ENCODE measurements at regions not wholly inside any gene's neighbourhood (a gene's known extent, or its start where the extent isn't known, plus 50 kb on each side); places are given as distances from the start of the nearest gene placed in this dataset.

- DNase-seq (ENCODE audit: low read depth), result no peak
These were observed 177.8 kb upstream of the NTM start for GRCh38 chr11:131192628-131193027.

DNA sequence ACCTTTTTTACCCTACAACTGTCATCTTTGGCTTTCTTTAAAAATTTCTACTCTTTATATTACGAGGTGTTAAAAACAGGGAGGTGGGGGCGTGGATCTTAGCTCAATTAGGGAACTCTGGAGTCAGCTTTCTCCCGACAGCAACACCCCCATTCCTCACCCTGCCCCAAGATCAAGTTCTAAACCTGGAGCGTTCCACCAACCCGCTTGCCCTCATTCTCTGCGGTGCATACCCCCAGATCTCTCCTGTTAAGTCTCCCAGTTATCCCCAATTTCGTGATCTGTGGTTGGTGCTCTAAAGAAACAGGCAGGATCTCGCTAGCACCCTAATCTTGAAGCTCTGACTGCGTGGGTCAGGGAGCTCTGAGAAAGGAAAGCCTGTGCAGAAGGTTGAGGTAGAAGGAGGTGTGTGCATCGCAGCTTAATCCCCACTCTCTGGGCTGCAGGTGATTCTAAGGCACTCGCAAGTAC is 177.3 kb upstream of the NTM start:
- no peak for DNase-seq (ENCODE audit: low read depth)

- DNase-seq (ENCODE audit: low read depth), result no peak
These were observed 175.7 kb upstream of the NTM start for GRCh38 chr11:131194726-131195125.

DNA sequence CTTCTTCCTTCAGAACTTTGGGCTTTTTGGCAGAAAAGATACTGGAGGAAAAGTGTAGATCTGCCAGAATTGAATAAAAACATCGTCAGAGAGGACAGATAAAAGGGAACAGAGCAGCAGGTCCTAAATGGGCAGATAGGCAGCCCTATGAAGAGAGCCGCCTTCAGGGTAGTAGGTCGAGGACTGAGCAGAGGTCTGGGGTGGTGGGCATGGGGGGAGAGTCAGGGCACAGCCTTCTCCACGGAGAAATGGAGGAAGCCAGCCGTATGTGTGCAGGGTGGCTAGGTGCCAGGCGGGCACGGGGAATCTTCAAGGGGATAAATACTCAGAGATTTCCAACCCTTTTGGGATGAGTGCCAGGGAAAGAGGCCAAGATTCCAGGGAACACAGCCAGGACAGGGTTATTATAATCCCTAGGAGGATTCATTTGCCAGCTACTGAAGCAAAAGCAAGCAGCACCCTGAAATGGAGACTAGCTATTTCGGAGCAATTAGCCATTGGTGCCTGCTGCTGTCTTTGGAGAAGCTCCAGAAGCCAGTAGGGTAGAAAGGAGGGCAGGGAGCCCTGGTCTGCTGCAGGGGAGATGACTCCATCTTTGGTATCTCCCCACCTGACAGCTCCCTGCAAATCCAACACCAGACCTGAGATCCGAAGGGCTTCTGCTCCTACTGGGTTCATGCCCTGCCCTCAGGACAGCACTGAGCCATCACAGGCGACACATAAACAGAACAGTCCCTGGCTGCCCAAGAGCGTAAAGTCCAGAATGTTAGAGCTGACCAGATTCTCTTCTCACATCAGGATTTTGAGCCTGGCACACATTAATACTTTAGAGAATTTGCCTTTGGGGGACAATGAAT is 174.5 kb upstream of the NTM start:
- DNase-seq (ENCODE audit: low read depth), result no peak

GRCh38 chr11:131198161-131199014 is 172.0 kb upstream of the NTM start:
- no peak for DNase-seq (ENCODE audit: low read depth)

DNA sequence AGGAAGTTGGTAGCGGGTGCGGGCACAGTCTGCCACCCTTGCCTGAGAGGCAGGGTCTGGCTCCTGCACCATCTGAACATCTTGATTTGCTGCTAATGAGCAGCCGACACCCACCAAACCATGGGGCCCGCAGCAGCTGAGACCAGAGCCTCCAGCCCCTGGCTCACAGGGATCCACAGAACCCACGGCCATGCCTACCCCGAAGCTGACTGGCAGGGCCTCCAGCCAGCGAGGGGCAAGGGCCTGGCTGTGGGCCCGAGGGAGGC is 171.5 kb upstream of the NTM start:
- DNase-seq (ENCODE audit: low read depth), result no peak

- no peak for DNase-seq (ENCODE audit: low read depth)
These were observed 168.7 kb upstream of the NTM start for GRCh38 chr11:131201674-131202073.

- DNase-seq (ENCODE audit: low read depth), result no peak
These were observed 167.4 kb upstream of the NTM start for GRCh38 chr11:131203040-131203439.

DNA sequence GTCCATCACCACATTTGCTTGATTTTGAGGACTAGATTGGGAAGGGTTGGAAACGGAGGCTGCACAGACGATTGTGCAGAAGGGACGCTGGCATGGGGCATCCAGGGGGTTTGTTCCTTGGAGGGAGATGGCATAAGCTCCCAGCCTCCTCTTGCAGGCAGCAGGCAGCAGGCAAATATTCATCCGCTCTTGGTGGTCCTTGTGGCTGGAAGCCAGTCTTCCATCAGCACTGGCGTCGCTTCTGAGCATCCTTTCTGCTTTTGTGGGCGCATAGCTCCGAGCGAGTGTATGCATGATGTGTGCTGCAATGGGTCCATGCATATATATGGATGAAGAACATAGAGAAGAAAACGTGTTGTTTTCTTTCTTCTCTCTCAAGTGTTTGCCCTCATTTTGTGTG is 166.1 kb upstream of the NTM start:
- DNase-seq (ENCODE audit: low read depth), result no peak

DNA sequence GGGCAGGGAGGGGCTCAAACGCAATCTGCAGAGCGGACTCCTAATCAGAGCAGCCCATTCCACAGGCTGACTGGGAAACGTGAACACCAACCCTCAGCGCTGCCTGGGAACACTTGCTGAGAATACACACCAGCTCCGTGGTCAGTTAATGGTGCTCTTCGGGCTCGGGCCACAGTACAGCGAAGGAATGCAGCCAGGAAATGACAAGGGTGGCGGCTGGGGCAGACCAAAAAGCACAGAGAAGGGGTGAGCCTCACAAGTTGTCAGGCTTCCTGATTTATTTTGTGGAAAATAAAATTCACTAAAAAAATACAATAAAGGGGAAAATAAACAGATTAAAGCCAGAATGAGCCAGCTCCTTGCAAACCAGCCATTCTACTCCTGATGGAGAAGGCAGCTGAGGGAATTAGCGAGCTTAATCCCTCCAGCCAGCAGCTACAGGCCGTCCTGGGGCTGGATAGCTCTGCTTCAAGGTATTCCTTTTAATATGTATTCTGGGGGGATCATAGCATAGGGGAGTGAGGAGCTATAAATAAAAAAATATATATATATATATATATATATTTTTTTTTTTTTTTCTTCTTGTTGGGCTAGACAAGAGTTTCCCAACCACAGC is 165.5 kb upstream of the NTM start:
- DNase-seq (ENCODE audit: low read depth), result no peak

DNA sequence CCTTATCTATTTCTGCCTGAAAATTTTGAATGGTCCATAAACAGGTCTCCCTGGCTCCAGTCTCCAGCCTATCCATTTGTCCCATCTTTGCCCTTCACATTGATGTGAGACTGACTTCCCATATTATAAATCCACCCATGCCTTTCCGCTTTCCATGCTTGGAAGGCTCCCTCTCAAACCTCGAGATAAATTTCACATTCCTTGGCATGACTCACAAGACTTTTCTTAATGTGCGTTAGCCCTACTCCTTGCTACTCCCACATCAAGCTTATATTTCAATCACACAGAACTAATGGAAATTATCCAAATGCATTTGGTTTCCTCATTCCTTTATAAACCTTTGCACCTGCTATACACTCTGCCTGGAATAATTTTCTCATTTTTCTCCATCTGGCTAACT is 163.7 kb upstream of the NTM start:
- DNase-seq (ENCODE audit: low read depth), result no peak

GRCh38 chr11:131207901-131208300 is 162.5 kb upstream of the NTM start:
- DNase-seq (ENCODE audit: low read depth), result no peak

- peak; percentile 40 for DNase-seq (ENCODE audit: low read depth)
These were observed 152.8 kb upstream of the NTM start for GRCh38 chr11:131217313-131218310.

DNA sequence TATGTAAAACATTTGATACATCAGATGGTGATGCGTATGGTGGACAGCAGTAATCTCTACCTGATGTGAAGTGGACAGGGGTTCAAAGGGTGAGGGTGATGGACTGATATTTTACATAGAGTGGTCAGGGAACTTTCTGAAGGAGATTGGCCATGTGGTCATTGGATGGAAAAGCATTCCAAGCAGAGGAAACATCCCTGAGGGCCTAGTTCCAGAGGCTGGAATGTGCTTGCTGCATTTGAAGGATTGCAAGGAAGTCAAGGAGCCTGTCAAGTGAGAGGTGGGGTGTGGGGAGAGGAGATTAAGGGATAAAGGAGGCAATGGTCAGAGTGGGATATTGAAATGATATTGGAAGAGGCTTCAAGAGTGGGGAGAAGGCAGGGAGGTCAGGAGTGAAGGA is 151.9 kb upstream of the NTM start:
- no peak for DNase-seq (ENCODE audit: low read depth)

- no peak for DNase-seq (ENCODE audit: low read depth)
These were observed 150.8 kb upstream of the NTM start for GRCh38 chr11:131219646-131220045.

DNA sequence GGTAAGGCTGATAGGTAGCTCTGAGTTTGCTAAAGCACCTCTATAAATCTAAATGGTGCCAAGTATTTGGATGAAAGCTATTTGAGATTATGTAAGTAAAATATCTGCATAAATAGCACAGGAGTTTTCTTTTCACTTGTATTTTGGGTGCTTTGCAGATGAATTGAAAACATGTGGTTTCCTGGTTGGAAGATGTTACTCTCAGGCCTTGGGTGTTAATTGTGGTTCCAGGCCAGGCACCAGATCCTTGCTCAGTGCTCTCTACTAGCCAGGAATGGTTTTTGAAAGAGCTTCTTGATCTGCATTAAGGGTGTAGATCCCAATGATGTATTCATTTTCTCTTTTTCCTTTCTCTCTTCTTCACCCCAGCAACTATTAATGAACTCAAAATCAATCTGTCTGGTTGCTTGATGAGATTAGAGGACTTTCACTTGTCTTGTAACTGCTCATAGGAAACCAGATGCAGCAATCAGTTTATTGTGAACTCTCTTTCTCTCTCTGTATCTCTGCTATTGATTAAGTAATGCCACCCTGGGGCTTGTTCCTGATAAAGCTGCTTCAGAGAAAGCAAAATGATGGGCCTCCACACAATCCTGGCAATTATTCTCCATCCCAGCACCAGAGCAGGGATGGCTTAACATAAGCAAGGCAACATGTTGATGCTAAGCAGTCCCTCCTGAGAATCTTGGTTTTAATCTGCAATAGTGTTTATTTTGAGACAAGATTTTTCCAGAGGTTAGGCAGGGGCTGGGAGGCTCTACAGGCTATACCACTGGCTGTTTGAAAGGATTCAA is 147.0 kb upstream of the NTM start:
- no peak for DNase-seq (ENCODE audit: low read depth)

GRCh38 chr11:131228378-131228777 is 142.0 kb upstream of the NTM start:
- no peak for DNase-seq (ENCODE audit: low read depth)

DNA sequence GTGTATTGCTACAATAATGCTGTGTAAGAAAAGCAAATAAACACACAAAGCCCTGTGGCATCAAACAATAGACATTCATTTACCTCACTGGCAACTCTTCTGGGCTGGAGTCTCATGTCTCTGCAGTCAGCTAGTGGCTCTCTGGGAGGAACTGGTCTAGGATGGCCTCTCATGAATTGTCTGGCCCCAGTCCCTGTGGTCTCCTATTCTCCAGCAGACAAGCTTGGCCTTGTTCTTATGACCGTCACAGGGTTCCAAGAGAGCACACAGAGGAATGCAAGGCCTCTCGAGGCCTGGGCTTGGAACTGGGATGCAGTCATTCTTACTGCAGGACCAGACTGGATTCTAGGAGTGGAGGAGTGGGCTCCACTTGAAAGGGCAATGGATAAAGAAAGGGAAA is 141.2 kb upstream of the NTM start:
- DNase-seq (ENCODE audit: low read depth), result no peak

DNA sequence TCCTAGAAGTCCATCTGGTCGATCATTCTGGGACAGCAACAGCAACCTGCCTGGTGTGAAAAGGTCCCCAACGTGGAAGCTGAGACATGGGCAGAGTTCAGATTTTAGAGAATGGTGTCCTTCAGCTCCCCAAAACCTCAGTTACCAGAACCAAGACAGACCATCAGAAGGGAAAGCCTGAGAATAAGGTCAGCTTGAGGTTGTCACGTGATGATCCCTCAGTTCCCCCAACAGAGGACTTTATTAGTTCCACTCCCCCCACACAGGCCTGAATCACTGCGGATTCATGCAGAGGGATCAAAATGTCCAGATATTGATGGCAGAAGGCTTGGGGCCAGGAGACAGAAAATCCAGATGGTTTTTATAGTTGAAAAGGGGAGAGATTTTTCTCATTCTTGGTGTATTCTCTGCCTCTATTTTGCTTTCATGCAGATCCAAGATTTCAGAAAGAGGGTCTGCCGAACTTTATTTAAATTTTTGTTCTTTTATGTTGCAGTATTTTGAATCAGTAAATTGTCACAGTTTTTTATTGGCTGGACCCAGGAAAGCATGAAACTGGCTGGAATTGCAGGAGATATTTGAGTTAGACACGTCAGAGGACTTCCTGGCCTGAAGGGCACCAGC is 139.0 kb upstream of the NTM start:
- no peak for DNase-seq (ENCODE audit: low read depth)

DNA sequence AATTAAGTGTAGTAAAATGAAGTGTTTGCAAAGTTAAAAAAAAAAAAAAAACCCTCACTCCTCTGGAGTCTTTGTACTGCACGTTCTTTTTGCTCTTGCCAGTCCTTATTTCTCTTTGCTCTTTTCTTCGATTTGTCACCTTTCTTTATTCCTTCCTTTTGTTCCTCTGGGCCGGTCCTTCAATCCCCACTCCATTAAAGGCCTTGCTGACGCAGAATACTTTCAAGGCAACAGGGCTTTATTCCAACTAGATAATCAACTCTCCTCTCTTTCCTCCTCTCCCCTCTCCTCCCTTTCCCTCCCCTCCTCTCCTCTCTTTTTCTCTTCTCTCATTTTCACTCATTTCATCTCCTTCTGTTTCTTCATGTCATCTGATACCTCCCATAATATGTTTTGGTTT is 138.2 kb upstream of the NTM start:
- DNase-seq (ENCODE audit: low read depth), result no peak

Measured in ELR (cell line).